ENCODE measurements at regions not wholly inside any gene's neighbourhood (a gene's known extent, or its start where the extent isn't known, plus 50 kb on each side); places are given as distances from the start of the nearest gene placed in this dataset.

GRCh38 chr2:176795823-176796222 lies 416.8 kb upstream of the HNRNPA3 start:
- no peak for TF ChIP-seq CTCF (conservative IDR thresholded peaks at IDR 0.05 in 1 of 2, IDR thresholded peaks at IDR 0.05 in 1 of 2; ENCODE audit: extremely low read depth in 1 of 2, insufficient read depth in 1 of 2, low read depth in 1 of 2, low read length in 2 of 2)
- TF ChIP-seq EZH2 (IDR thresholded peaks at IDR 0.05; ENCODE audit: borderline replicate concordance, low read length): no peak
